ENCODE measurements at regions not wholly inside any gene's neighbourhood (a gene's known extent, or its start where the extent isn't known, plus 50 kb on each side); places are given as distances from the start of the nearest gene placed in this dataset.
"Not testable (repeated sequence)": the region's sequence is repeated elsewhere in the genome, so short reads cannot be mapped to it uniquely, and the experiment has no call there.

DNA sequence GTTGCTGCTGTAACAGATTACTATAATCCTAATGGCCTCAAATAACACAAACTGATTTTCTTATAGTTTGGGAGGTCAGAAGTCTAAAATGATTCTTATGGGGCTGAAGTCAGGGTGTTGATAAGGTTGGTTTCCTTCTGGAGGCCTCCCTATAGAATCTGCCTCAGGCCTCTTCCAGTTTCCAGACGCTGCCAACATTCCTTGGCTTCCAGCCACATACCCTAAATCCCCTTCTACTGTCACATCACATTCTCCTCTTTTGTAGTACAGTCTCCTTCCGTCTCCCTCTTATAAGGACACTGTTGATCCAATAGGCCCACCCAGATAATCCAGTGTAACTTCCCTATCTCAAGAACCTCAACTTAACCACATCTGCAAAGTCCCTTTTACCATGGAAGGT, 145.3 kb upstream of the NCAM2 start:
- no peak overlapping the region for H3K27ac ChIP-seq
- H3K4me3 ChIP-seq = no peak overlapping the region
- H3K9me3 ChIP-seq (replicated peaks) = no peaks in the 10 kb centered on the region
- no peaks in the 10 kb centered on the region for H3K27me3 ChIP-seq
- H3K4me1 ChIP-seq = no peaks in the 10 kb centered on the region
- peak; percentile 6 to 36 for DNase-seq
- no peaks in the 10 kb centered on the region for H3K36me3 ChIP-seq

DNA sequence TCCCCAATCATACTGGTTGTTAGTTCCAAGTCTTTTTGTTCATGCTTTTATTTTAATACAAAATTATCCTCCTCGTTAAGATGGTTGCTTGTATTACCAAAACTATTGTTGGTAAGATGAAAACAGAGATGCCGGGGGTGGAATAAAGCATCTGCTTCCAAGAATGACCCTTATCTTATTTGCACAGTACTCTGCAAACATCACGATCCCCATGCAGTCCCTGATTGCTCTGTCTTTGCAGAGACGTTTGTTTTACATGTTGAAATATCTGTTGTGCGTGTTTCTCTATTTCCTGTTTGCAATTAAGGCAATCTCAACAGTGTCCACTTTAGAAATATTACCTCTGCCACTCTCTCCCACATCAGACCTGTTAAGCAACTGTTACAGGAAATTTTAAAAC, 141.3 kb upstream of the NCAM2 start:
- Histone ChIP-seq H3K27ac (no peak overlapping the region), H3K36me3 (no peaks in the 10 kb centered on the region), H3K4me3 (no peak overlapping the region), H3K4me1 (no peaks in the 10 kb centered on the region), H3K27me3 (no peaks in the 10 kb centered on the region), H3K9me3 (replicated peaks) (no peaks in the 10 kb centered on the region)
- no peak for DNase-seq

DNA sequence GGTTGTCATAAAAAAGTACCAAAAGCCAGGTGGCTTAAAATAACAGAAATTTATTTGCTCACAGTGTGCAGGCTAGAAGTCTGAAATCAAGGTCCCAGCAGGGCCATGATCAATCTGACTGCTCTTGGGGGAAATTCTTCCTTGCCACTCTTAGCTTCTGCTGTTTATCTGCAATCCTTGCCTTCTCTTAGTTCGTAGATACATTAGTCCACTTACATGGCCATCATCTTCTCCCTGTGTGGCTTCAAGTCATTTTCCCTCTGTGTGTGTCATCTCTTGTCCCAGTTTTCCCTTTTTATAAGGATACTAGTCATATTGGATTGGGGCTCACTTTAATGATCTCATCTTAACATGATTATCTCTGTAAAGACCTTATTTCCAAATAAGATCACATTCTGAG, 124.0 kb upstream of the NCAM2 start:
- no peaks in the 10 kb centered on the region for H3K36me3 ChIP-seq
- no peak overlapping the region for H3K27ac ChIP-seq
- H3K4me1 ChIP-seq = no peaks in the 10 kb centered on the region
- no peaks in the 10 kb centered on the region for H3K9me3 ChIP-seq (replicated peaks)
- no peak overlapping the region for H3K4me3 ChIP-seq
- H3K27me3 ChIP-seq = no peaks in the 10 kb centered on the region
- DNase-seq = no peak

DNA sequence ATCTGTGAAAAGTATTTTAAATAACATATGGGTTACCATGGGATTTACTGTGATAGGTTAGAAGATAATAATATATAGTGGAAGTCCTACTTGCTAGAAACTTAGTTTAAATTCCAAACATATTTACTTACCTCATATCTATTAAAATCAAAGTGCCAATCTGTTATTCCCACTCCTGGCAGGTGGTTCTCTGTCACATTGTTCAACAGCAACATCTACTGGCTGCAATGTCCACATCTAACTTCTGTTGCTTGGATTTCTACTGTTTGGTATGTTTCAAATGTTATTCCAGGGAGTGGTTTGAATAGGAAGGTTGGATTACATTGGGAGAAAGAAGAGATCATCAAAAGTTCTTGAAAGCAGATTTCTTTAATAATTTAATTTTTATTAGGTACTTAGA, 122.5 kb upstream of the NCAM2 start:
- H3K4me3 ChIP-seq = no peak overlapping the region
- no peaks in the 10 kb centered on the region for H3K9me3 ChIP-seq (replicated peaks)
- H3K27me3 ChIP-seq = no peaks in the 10 kb centered on the region
- H3K36me3 ChIP-seq = no peaks in the 10 kb centered on the region
- no peaks in the 10 kb centered on the region for H3K4me1 ChIP-seq
- H3K27ac ChIP-seq = no peak overlapping the region
- DNase-seq = peak in 1 of 2 experiments; percentile 9

DNA sequence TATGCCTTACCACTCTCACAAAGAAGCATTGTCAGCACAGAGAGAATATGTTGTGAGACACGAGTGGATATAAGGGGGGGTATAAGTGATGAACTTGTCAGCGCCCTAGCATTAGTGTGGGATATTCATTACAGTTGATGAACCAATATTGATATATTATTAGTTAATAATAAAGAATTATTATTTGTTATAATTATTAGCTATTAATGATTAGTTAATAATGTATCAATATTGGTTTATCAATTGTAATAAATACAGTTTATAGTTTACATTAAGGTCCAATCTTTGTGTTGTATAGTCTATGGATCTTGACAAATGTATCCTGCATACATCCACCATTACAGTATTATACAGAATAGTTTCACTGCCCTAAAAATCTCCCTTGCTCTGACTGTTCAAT, 120.2 kb upstream of the NCAM2 start:
- H3K4me1 ChIP-seq = no peaks in the 10 kb centered on the region
- no peak overlapping the region for H3K4me3 ChIP-seq
- no peaks in the 10 kb centered on the region for H3K36me3 ChIP-seq
- H3K9me3 ChIP-seq (replicated peaks) = no peaks in the 10 kb centered on the region
- H3K27ac ChIP-seq = no peak overlapping the region
- no peak for DNase-seq
- H3K27me3 ChIP-seq = no peaks in the 10 kb centered on the region

DNA sequence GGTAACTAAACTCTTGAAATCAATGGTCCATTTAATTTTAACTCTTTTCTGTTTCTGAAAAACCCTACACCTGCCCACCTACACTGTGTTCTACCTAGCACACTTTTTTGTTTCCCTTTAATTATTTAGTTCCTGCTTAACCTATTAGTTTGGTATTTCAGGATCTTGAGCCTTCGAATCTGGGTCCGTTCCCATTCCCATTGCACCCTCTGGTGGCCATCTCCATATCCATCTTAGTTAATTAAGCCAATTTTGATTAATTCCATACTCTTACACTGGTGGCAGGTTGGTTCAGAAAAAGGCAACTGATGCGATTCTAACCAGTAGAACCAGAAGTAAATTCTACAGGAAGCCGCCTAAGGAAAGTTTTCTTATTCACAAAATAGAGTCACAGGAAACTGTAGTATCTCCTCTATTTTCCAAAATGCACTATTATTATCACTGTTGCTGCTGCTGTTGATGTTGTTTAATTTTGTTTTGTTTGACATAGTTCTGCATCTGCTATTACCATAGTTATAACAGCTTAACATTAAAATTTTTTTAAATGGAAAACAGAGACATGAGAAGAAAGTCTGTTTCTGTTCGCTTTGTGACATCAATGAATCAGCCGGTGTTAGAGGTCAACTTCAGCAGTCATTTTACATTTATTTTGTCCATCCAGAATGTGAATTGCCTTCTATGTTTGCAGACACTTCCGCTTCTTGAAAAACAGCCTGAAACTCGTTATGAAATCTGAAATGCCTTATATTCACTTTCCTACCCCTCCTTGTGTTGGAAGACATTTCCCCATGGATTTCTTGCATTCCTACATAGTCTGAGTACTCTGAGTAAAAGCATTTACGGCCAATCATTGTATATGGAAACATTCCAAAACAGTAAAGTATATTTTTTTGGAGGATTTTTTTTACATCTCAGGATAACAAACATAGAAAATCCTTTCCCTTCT, 115.5 kb upstream of the NCAM2 start:
- Histone ChIP-seq H3K9me3 (replicated peaks) (no peaks in the 10 kb centered on the region), H3K27ac (no peak overlapping the region), H3K27me3 (no peaks in the 10 kb centered on the region), H3K4me3 (no peak overlapping the region), H3K4me1 (no peaks in the 10 kb centered on the region), H3K36me3 (no peaks in the 10 kb centered on the region)
- DNase-seq = peak; percentile 17 to 65

DNA sequence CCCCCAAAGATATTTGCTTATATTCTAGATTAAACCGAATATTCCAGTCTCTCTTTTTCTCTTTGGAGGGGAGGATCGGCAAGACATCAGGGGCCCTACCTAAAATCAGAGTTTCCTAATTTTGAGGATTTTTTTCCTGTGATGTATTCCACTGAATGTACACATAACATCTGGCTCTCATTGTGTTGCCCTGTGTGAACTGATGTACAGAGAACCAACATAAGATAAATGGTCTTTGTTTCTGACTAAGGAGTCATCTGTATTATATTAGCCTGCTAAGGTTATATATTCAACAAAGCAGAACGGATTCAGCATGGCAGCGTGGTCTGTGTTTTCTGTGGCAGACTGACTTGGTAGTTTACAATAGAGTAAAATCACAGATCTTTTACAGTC, 114.8 kb upstream of the NCAM2 start:
- Histone ChIP-seq H3K4me3 (no peak overlapping the region), H3K27me3 (no peaks in the 10 kb centered on the region), H3K9me3 (replicated peaks) (no peaks in the 10 kb centered on the region), H3K4me1 (no peaks in the 10 kb centered on the region), H3K27ac (no peak overlapping the region), H3K36me3 (no peaks in the 10 kb centered on the region)
- DNase-seq = no peak

DNA sequence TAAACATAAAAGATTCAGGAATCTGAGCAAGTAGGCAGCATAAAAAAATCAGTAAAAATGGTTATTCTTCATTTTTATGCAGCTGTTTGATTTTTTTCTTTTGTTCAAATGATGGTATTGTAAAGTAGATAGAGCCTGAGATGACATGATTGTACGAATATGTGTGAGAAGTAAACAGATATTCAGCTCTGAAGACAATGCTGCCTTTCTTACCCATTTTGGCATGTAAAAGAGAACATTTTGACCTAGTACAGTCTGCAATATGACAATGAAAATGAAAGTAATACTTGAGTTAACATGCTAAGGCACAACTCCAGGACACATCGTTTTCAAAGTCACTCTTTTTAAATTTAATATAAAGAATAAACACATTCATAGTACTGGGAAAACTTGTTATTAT, 95.7 kb upstream of the NCAM2 start:
- H3K27ac ChIP-seq = no peak overlapping the region
- H3K36me3 ChIP-seq = no peaks in the 10 kb centered on the region
- H3K27me3 ChIP-seq = no peaks in the 10 kb centered on the region
- H3K4me3 ChIP-seq = no peak overlapping the region
- H3K4me1 ChIP-seq = no peaks in the 10 kb centered on the region
- no peaks in the 10 kb centered on the region for H3K9me3 ChIP-seq (replicated peaks)
- DNase-seq = peak in 1 of 2 experiments; percentile 6

DNA sequence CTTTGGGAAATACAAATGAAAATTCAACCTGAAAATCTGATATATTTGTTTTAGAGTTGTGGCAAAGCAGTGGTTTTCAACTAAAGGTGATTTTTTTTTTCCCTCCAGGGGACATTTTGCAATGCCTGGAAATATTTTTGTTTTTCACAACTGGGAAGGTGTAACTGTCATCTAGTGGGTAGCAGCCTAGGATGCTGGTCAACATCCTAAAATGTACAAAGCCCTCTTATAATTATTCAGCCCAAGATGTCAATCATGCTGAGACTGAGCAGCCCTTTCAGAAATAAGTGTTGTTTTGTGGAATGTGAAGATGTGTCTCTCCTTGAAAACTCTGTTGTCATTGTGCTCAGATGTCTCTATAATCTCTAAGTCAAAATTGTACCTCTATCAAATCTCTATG, 95.2 kb upstream of the NCAM2 start:
- H3K9me3 ChIP-seq (replicated peaks) = no peaks in the 10 kb centered on the region
- no peaks in the 10 kb centered on the region for H3K4me1 ChIP-seq
- no peaks in the 10 kb centered on the region for H3K36me3 ChIP-seq
- H3K27me3 ChIP-seq = no peaks in the 10 kb centered on the region
- H3K4me3 ChIP-seq = no peak overlapping the region
- H3K27ac ChIP-seq = no peak overlapping the region
- DNase-seq = no peak

DNA sequence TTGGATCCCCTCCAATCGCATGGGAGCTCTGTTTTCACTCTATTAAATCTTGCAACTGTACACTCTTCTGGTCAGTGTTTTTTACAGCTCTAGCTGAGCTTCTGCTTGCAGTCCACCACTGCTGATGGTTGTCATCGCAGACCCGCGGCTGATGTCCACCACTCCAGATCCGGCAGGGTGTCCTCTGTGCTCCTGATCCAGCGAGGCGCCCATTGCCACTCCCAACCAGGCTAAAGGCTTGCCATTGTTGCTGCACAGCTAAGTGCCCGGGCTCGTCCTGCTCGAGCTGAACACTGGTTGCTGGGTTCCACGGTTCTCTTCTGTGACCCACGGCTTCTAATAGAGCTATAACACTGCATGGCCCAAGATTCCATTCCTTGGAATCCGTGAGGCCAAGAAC, 70.7 kb upstream of the NCAM2 start:
- H3K4me1 ChIP-seq; DNase-seq; H3K27ac ChIP-seq; H3K4me3 ChIP-seq; H3K36me3 ChIP-seq; H3K9me3 ChIP-seq (replicated peaks); H3K27me3 ChIP-seq: not testable (repeated sequence)

DNA sequence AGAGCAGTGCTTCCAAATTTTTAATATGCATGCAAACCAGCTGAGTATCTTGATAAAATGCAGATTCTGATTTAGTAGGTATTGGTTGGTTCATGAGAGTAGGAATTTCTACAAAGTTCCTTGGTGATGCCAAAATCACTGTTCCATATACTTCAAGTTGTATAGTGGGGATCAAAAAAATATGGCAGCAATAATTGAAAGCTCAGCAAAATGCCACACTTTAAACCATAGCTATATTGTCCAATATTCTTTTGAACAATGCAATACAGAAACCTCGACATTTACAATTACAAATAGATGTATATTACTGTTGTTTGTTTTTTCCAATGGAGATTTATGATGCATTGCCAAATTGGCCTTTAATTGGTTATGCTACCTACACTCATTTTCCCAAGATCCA, 55.7 kb upstream of the NCAM2 start:
- H3K4me1 ChIP-seq = no peaks in the 10 kb centered on the region
- H3K27me3 ChIP-seq = no peaks in the 10 kb centered on the region
- H3K4me3 ChIP-seq = no peak overlapping the region
- no peak for DNase-seq
- H3K27ac ChIP-seq = no peak overlapping the region
- H3K36me3 ChIP-seq = no peaks in the 10 kb centered on the region
- no peaks in the 10 kb centered on the region for H3K9me3 ChIP-seq (replicated peaks)

DNA sequence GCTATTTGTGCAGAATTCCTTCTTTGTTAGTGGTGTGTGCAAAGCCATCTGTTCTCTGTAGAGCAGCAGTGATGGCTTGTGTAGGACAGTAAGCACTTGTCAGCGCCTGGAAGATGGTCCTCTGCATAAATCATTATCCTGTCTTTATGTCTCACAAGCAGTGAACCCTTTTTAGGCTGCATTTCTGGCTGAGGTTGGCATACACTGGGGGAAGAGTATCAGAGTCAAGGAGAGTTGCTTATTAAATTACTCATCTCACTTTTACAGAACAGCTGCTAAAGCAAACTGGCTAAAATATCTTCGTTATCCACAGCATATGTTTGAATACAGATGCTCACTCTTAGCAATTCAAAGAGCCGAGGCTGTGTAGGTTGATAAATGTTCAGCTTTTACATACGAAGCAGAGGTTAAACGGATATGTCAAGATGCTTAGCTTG, 54.6 kb upstream of the NCAM2 start:
- DNase-seq = peak in 1 of 2 experiments; percentile 4
- no peak overlapping the region for H3K4me3 ChIP-seq
- no peaks in the 10 kb centered on the region for H3K36me3 ChIP-seq
- H3K27ac ChIP-seq = no peak overlapping the region
- H3K9me3 ChIP-seq (replicated peaks) = no peaks in the 10 kb centered on the region
- no peaks in the 10 kb centered on the region for H3K27me3 ChIP-seq
- H3K4me1 ChIP-seq = no peaks in the 10 kb centered on the region

DNA sequence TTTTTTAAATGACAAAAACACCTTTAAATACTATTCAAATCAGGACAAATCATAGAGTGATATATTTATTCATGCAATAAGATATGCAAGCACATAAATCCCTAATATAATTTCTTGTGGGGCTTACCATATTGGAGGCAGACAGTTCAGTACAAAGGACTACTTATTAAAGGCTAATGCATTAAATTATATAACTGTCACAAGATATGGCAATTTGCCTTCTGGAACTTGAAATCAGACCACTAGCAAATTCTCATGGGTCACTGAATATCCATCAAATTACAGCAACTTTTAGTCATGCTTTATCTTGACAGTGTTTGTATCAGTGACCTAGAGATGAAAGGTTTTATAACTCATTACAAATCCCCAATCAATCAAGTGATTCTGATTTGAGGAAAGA, 54.1 kb upstream of the NCAM2 start:
- DNase-seq = no peak
- no peaks in the 10 kb centered on the region for H3K9me3 ChIP-seq (replicated peaks)
- H3K4me1 ChIP-seq = no peaks in the 10 kb centered on the region
- no peaks in the 10 kb centered on the region for H3K27me3 ChIP-seq
- H3K27ac ChIP-seq = no peak overlapping the region
- no peaks in the 10 kb centered on the region for H3K36me3 ChIP-seq
- no peak overlapping the region for H3K4me3 ChIP-seq

DNA sequence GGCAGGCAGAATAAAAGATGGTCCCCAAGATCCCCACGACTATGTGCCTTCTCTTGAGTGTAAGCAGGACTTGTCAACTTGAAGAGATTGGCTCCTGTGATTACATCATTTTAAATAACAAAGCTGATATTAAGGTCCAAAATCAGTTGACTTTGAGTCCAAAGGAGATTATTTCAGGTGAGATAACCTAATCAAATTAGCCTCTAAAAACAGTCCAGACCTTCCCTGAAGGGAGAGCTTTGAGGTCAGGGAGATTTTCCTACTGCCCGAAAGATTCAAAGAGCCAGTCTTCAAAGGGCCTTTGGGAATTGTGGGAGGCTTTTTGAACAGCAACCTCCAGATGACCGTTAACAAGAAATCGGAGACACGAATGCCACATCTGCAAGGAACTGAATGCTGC, 51.5 kb upstream of the NCAM2 start:
- Histone ChIP-seq H3K27me3 (no peaks in the 10 kb centered on the region), H3K36me3 (no peaks in the 10 kb centered on the region), H3K4me1 (no peaks in the 10 kb centered on the region), H3K4me3 (no peak overlapping the region), H3K27ac (no peak overlapping the region), H3K9me3 (replicated peaks) (no peaks in the 10 kb centered on the region)
- no peak for DNase-seq
